HepG2 (cell line): ENCODE measurements at regions not wholly inside any gene's neighbourhood (a gene's known extent, or its start where the extent isn't known, plus 50 kb on each side); places are given as distances from the start of the nearest gene placed in this dataset.

Source experiments
- ATAC-seq: fragments of 200-7000 bp; cut with Tn5 transposase; 3 replicates; pipeline ENCODE4 v1.9.1; 2020; ENCODE audit warnings: mild to moderate bottlenecking, moderate library complexity
- BruUV-seq: library from RNA; stranded (reverse); fragments of 400-500 nt; replicated peaks from 2 replicates; lab custom pipeline; 2021; lab: Mats Ljungman, UMichigan
- CTCF ChIA-PET: fragments of 300-600 bp; formaldehyde crosslinking; extraction: SDS; loops from one replicate; lab custom pipeline; 2021; ENCODE audit warnings: low total read pairs, inconsistent platforms, low intra/inter-chr PET ratio; lab: Yijun Ruan, JAX
- POLR2A ChIA-PET: fragments of 350-600 bp; sonication (Branson Sonifier 250); formaldehyde crosslinking; loops from one replicate; lab custom pipeline; 2020; ENCODE audit warnings: antibody characterized with exemption, inconsistent platforms; lab: Yijun Ruan, JAX
- DNase-seq: peaks from one replicate; pipeline ENCODE4 v3.0.0-alpha.2; 2015; ENCODE audit warnings: low spot score
- FAIRE-seq: peaks from 3 replicates; lab custom pipeline; 2011; peaks lifted over from hg19 to GRCh38; lab: Jason Lieb, UNC
- H2AFZ ChIP-seq: one replicate; pipeline ENCODE4 v1.6.1; 2011; ENCODE audit warnings: low read length, inconsistent platforms
- H3K27ac ChIP-seq: fragments of 300-600 bp; 3 replicates; pipeline ENCODE4 v1.8.0; 2011; ENCODE audit warnings: mixed run types, mild to moderate bottlenecking, mixed read lengths, low read length, inconsistent platforms; ENCODE audit not compliant: insufficient read depth; ENCODE audit errors: extremely low read length
- H3K27me3 ChIP-seq, 2 experiments: fragments of 200-600 bp in 1 of 2; 2 replicates in 1 of 2; 3 replicates in 1 of 2; pipeline versions ENCODE4 v1.6.0 to v1.8.0; 2011; ENCODE audit warnings: low read length in 2 of 2, mild to moderate bottlenecking in 2 of 2, moderate library complexity in 2 of 2, inconsistent platforms in 1 of 2; ENCODE audit not compliant: insufficient read depth in 2 of 2, control insufficient read depth in 1 of 2
- H3K36me3 ChIP-seq, 2 experiments: fragments of 200-600 bp in 1 of 2; replicated peaks in 1 of 2; 2 replicates in 1 of 2; 3 replicates in 1 of 2; pipeline versions ENCODE4 v1.5.1 to v1.8.0; 2011; ENCODE audit warnings: low read length in 2 of 2, inconsistent platforms in 1 of 2; ENCODE audit not compliant: insufficient read depth in 2 of 2, control insufficient read depth in 1 of 2
- H3K4me1 ChIP-seq: 2 replicates; pipeline ENCODE4 v1.5.1; 2012; ENCODE audit warnings: low read length, inconsistent platforms; ENCODE audit not compliant: insufficient read depth
- H3K4me2 ChIP-seq: 2 replicates; pipeline ENCODE4 v1.6.0; 2011; ENCODE audit warnings: low read depth, low read length, inconsistent platforms
- H3K4me3 ChIP-seq, 3 experiments: fragments of 200-600 bp in 1 of 3; sonication (generic), shearing (Covaris generic) in 1 of 3; replicated peaks in 1 of 3; 2 replicates each; pipeline ENCODE4 v1.5.1; 2011 to 2016; ENCODE audit warnings: low read length in 3 of 3, inconsistent platforms in 2 of 3, low read depth in 2 of 3, mild to moderate bottlenecking in 2 of 3, control low read depth in 1 of 3, mixed read lengths in 1 of 3; ENCODE audit not compliant: insufficient read depth in 1 of 3
- H3K79me2 ChIP-seq: one replicate; pipeline ENCODE4 v1.6.1; 2011; ENCODE audit warnings: low read length, inconsistent platforms; ENCODE audit not compliant: insufficient read depth
- H3K9ac ChIP-seq: 2 replicates; pipeline ENCODE4 v1.6.0; 2011; ENCODE audit warnings: mild to moderate bottlenecking, low read depth, low read length, inconsistent platforms; ENCODE audit not compliant: insufficient read depth
- H3K9me3 ChIP-seq: 2 replicates; pipeline ENCODE4 v1.5.1; 2012; ENCODE audit warnings: mild to moderate bottlenecking, low read length
- H4K20me1 ChIP-seq: 2 replicates; pipeline ENCODE4 v1.6.0; 2011; ENCODE audit warnings: inconsistent platforms, mild to moderate bottlenecking, low read length, moderate library complexity; ENCODE audit not compliant: insufficient read depth
- CHD4 ChIP-seq: fragments of 200-600 bp; sonication (generic); IDR thresholded peaks from 2 replicates; pipeline ENCODE4 v1.7.0; 2017; ENCODE audit warnings: mild to moderate bottlenecking, low read length, borderline replicate concordance
- FOXO1 ChIP-seq: sonication (generic); formaldehyde crosslinking; IDR thresholded peaks from 2 replicates; pipeline ENCODE4 v1.4.0; 2020; ENCODE audit warnings: missing genetic modification reagents
- GABPA ChIP-seq, 2 experiments: IDR thresholded peaks; 2 replicates each; pipeline ENCODE4 v1.6.1; 2011 to 2016; ENCODE audit warnings: low read depth in 2 of 2, low read length in 1 of 2, missing biosample characterization in 1 of 2, missing genetic modification characterization in 1 of 2
- HHEX ChIP-seq: IDR thresholded peaks from 2 replicates; pipeline ENCODE4 v1.6.1; 2016; ENCODE audit warnings: control low read depth
- NBN ChIP-seq: fragments of 450-650 bp; conservative IDR thresholded peaks from 2 replicates; pipeline ENCODE4 v1.6.1; 2017
- NFKB2 ChIP-seq: sonication (generic); formaldehyde crosslinking; IDR thresholded peaks from 2 replicates; pipeline ENCODE4 v1.4.0; 2020; ENCODE audit warnings: missing genetic modification reagents, borderline replicate concordance
- PLRG1 ChIP-seq: fragments of 450-650 bp; conservative IDR thresholded peaks from 2 replicates; pipeline ENCODE4 v1.6.1; 2016
- TEAD2 ChIP-seq: sonication (generic); formaldehyde crosslinking; IDR thresholded peaks from 2 replicates; pipeline ENCODE4 v1.9.0; 2021; ENCODE audit warnings: missing genetic modification reagents
- ZNF24 ChIP-seq: fragments of 450-650 bp; IDR thresholded peaks from 2 replicates; pipeline ENCODE4 v1.6.1; 2017; ENCODE audit warnings: antibody characterized with exemption, mild to moderate bottlenecking
- ZNF44 ChIP-seq: sonication (generic); formaldehyde crosslinking; IDR thresholded peaks from 2 replicates; pipeline ENCODE4 v1.5.1; 2020; ENCODE audit warnings: mild to moderate bottlenecking, missing genetic modification reagents
- ZNF678 ChIP-seq: sonication (generic); formaldehyde crosslinking; IDR thresholded peaks from 2 replicates; pipeline ENCODE4 v1.4.0; 2020; ENCODE audit warnings: mild to moderate bottlenecking, missing genetic modification reagents
- WGBS: methylation state at CpG from one replicate; pipeline ENCODE4 v1.1.6; 2017; ENCODE audit warnings: low lambda C conversion rate; 5-methylcytosine and 5-hydroxymethylcytosine counted together
- in situ Hi-C: cut with HindIII; loops from 2 replicates; pipeline ENCODE4 v1.10.0; 2017; ENCODE audit warnings: low pct_unique_long_range_greater_than_20kb; ENCODE audit not compliant: extremely low pct_ligation_motif_present
- intact Hi-C: fragments of 100-400 bp; cut with micrococcal nuclease; formaldehyde crosslinking; loops from one replicate; pipeline ENCODE4 v1.10.0; 2022; ENCODE audit not compliant: unreplicated experiment
- TF ChIP-seq, protein P1 (sequence below): sonication (generic); formaldehyde crosslinking; IDR thresholded peaks from 2 replicates; pipeline ENCODE4 v1.4.0; 2020; ENCODE audit warnings: mild to moderate bottlenecking, missing genetic modification reagents
- TF ChIP-seq, protein P2 (sequence below): sonication (generic); formaldehyde crosslinking; IDR thresholded peaks from 2 replicates; pipeline ENCODE4 v1.4.0; 2020; ENCODE audit warnings: missing genetic modification reagents, borderline replicate concordance
- TF ChIP-seq, protein P3 (sequence below): sonication (generic); formaldehyde crosslinking; IDR thresholded peaks from 2 replicates; pipeline ENCODE4 v1.4.0; 2020; ENCODE audit warnings: missing genetic modification reagents, borderline replicate concordance
- TF ChIP-seq, protein P4 (sequence below): sonication (generic); formaldehyde crosslinking; IDR thresholded peaks from 2 replicates; pipeline ENCODE4 v1.8.0; 2022; ENCODE audit warnings: missing genetic modification reagents, mild to moderate bottlenecking, borderline replicate concordance
- TF ChIP-seq, protein P5 (sequence below): sonication (generic); formaldehyde crosslinking; IDR thresholded peaks from 2 replicates; pipeline ENCODE4 v1.5.0; 2020; ENCODE audit warnings: missing genetic modification reagents, mild to moderate bottlenecking, borderline replicate concordance

DNA sequence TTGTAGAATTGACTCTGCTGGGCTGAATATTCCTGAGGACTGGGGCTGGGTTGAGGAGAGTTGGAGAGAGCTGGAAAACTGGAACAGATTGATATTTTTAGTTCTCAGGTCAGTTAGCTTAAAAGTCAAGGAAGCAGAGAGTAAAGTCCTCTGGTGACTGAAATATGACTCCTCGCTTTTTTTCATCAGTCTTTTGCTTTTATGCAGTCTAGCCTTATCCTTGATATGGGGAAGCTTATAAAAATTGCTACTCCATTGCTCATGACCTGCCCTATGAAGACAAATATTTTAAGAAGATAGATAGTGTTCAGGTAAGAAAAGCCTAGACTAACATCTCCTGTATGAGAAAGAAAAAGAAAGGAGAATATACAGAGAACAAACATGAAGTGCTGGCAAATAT is 152.7 kb downstream of the C4orf33 start:
- H3K4me2 ChIP-seq = no peak overlapping the region
- H3K36me3 ChIP-seq = no peaks in the 10 kb centered on the region
- no peaks in the 10 kb centered on the region for H3K4me1 ChIP-seq
- H3K4me3 ChIP-seq = no peak overlapping the region
- DNase-seq = no peak
- WGBS = 0% methylated on average over 1 of the region's 1 CpG
- no peak overlapping the region for H3K27ac ChIP-seq
- no peak overlapping the region for H3K9ac ChIP-seq
- intact Hi-C loops (no loop called here), in situ Hi-C loops (no loop called here)
- no peaks in the 10 kb centered on the region for H3K9me3 ChIP-seq
- ChIA-PET CTCF (no interaction called here), POLR2A (no interaction called here)
- H3K27me3 ChIP-seq = no peaks in the 10 kb centered on the region
- no peak for ATAC-seq
- no peaks in the 10 kb centered on the region for H3K79me2 ChIP-seq
- H2AFZ ChIP-seq = no peak overlapping the region
- no peak for FAIRE-seq
- no TSS peak for BruUV-seq
- H4K20me1 ChIP-seq = no peaks in the 10 kb centered on the region
- no peak for TF ChIP-seq ZNF44 (CRISPR knock-in tag)
- no peak for TF ChIP-seq ZNF678 (CRISPR knock-in tag)
- TF ChIP-seq ZNF24 = no peak
- TF ChIP-seq, protein P1, sequence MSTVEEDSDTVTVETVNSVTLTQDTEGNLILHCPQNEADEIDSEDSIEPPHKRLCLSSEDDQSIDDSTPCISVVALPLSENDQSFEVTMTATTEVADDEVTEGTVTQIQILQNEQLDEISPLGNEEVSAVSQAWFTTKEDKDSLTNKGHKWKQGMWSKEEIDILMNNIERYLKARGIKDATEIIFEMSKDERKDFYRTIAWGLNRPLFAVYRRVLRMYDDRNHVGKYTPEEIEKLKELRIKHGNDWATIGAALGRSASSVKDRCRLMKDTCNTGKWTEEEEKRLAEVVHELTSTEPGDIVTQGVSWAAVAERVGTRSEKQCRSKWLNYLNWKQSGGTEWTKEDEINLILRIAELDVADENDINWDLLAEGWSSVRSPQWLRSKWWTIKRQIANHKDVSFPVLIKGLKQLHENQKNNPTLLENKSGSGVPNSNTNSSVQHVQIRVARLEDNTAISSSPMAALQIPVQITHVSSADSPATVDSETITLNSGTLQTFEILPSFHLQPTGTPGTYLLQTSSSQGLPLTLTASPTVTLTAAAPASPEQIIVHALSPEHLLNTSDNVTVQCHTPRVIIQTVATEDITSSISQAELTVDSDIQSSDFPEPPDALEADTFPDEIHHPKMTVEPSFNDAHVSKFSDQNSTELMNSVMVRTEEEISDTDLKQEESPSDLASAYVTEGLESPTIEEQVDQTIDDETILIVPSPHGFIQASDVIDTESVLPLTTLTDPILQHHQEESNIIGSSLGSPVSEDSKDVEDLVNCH (CRISPR knock-in tag) = no peak
- TF ChIP-seq NBN = no peak
- no peak for TF ChIP-seq GABPA (IDR thresholded peaks at IDR 0.05; ENCODE audit: low read depth, low read length)
- TF ChIP-seq GABPA (CRISPR knock-in tag; IDR thresholded peaks at IDR 0.05; ENCODE audit: low read depth) = no peak
- TF ChIP-seq TEAD2 (CRISPR knock-in tag) = no peak
- no peak for TF ChIP-seq PLRG1
- TF ChIP-seq, protein P2, sequence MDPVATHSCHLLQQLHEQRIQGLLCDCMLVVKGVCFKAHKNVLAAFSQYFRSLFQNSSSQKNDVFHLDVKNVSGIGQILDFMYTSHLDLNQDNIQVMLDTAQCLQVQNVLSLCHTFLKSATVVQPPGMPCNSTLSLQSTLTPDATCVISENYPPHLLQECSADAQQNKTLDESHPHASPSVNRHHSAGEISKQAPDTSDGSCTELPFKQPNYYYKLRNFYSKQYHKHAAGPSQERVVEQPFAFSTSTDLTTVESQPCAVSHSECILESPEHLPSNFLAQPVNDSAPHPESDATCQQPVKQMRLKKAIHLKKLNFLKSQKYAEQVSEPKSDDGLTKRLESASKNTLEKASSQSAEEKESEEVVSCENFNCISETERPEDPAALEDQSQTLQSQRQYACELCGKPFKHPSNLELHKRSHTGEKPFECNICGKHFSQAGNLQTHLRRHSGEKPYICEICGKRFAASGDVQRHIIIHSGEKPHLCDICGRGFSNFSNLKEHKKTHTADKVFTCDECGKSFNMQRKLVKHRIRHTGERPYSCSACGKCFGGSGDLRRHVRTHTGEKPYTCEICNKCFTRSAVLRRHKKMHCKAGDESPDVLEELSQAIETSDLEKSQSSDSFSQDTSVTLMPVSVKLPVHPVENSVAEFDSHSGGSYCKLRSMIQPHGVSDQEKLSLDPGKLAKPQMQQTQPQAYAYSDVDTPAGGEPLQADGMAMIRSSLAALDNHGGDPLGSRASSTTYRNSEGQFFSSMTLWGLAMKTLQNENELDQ (CRISPR knock-in tag) = no peak
- no peak for TF ChIP-seq CHD4
- TF ChIP-seq, protein P3, sequence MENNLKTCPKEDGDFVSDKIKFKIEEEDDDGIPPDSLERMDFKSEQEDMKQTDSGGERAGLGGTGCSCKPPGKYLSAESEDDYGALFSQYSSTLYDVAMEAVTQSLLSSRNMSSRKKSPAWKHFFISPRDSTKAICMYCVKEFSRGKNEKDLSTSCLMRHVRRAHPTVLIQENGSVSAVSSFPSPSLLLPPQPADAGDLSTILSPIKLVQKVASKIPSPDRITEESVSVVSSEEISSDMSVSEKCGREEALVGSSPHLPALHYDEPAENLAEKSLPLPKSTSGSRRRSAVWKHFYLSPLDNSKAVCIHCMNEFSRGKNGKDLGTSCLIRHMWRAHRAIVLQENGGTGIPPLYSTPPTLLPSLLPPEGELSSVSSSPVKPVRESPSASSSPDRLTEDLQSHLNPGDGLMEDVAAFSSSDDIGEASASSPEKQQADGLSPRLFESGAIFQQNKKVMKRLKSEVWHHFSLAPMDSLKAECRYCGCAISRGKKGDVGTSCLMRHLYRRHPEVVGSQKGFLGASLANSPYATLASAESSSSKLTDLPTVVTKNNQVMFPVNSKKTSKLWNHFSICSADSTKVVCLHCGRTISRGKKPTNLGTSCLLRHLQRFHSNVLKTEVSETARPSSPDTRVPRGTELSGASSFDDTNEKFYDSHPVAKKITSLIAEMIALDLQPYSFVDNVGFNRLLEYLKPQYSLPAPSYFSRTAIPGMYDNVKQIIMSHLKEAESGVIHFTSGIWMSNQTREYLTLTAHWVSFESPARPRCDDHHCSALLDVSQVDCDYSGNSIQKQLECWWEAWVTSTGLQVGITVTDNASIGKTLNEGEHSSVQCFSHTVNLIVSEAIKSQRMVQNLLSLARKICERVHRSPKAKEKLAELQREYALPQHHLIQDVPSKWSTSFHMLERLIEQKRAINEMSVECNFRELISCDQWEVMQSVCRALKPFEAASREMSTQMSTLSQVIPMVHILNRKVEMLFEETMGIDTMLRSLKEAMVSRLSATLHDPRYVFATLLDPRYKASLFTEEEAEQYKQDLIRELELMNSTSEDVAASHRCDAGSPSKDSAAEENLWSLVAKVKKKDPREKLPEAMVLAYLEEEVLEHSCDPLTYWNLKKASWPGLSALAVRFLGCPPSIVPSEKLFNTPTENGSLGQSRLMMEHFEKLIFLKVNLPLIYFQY (CRISPR knock-in tag) = no peak
- TF ChIP-seq HHEX (CRISPR knock-in tag) = no peak
- TF ChIP-seq, protein P4, sequence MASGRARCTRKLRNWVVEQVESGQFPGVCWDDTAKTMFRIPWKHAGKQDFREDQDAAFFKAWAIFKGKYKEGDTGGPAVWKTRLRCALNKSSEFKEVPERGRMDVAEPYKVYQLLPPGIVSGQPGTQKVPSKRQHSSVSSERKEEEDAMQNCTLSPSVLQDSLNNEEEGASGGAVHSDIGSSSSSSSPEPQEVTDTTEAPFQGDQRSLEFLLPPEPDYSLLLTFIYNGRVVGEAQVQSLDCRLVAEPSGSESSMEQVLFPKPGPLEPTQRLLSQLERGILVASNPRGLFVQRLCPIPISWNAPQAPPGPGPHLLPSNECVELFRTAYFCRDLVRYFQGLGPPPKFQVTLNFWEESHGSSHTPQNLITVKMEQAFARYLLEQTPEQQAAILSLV (CRISPR knock-in tag) = no peak
- TF ChIP-seq FOXO1 = no peak
- no peak for TF ChIP-seq NFKB2 (CRISPR knock-in tag)
- TF ChIP-seq, protein P5, sequence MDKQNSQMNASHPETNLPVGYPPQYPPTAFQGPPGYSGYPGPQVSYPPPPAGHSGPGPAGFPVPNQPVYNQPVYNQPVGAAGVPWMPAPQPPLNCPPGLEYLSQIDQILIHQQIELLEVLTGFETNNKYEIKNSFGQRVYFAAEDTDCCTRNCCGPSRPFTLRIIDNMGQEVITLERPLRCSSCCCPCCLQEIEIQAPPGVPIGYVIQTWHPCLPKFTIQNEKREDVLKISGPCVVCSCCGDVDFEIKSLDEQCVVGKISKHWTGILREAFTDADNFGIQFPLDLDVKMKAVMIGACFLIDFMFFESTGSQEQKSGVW (CRISPR knock-in tag) = no peak
